GM23338 (cell line): ENCODE measurements at regions not wholly inside any gene's neighbourhood (a gene's known extent, or its start where the extent isn't known, plus 50 kb on each side); places are given as distances from the start of the nearest gene placed in this dataset.
A peak's percentile ranks its signal among the peaks of the same experiment; 100 is the strongest.

Source experiments
- ATAC-seq: fragments of 200-7000 bp; cut with Tn5 transposase; 3 replicates; pipeline ENCODE4 v1.9.1; 2020
- DNase-seq: peaks from one replicate; pipeline ENCODE4 v3.0.0-alpha.2; 2015; ENCODE audit warnings: low spot score
- H2AFZ ChIP-seq: fragments of 200-600 bp; sonication (generic); 2 replicates; pipeline ENCODE4 v1.8.0; 2016; ENCODE audit warnings: antibody characterized with exemption, mild to moderate bottlenecking, moderate library complexity
- H3F3A ChIP-seq: fragments of 200-600 bp; sonication (generic); replicated peaks from 2 replicates; pipeline ENCODE4 v1.8.0; 2017; ENCODE audit warnings: antibody characterized with exemption, mixed run types, low read depth
- H3K27ac ChIP-seq: fragments of 200-600 bp; sonication (generic); 2 replicates; pipeline ENCODE4 v1.6.1; 2016; ENCODE audit warnings: low read depth
- H3K27me3 ChIP-seq: fragments of 200-600 bp; sonication (generic); 2 replicates; pipeline ENCODE4 v1.8.0; 2016; ENCODE audit warnings: mild to moderate bottlenecking, mixed run types, moderate library complexity; ENCODE audit not compliant: insufficient read depth
- H3K36me3 ChIP-seq: fragments of 200-600 bp; sonication (generic); 2 replicates; pipeline ENCODE4 v1.8.0; 2016; ENCODE audit warnings: mild to moderate bottlenecking; ENCODE audit not compliant: insufficient read depth
- H3K4me1 ChIP-seq: fragments of 200-600 bp; sonication (generic); 2 replicates; pipeline ENCODE4 v1.8.0; 2016; ENCODE audit warnings: mild to moderate bottlenecking, moderate library complexity; ENCODE audit not compliant: insufficient read depth
- H3K4me2 ChIP-seq: fragments of 200-600 bp; sonication (generic); 2 replicates; pipeline ENCODE4 v1.7.1; 2017; ENCODE audit warnings: mixed run types
- H3K4me3 ChIP-seq: fragments of 200-600 bp; sonication (generic); 2 replicates; pipeline ENCODE4 v1.6.1; 2016; ENCODE audit warnings: mixed run types
- H3K79me2 ChIP-seq: fragments of 200-600 bp; sonication (generic); replicated peaks from 2 replicates; pipeline ENCODE4 v1.8.0; 2017; ENCODE audit warnings: mild to moderate bottlenecking; ENCODE audit not compliant: insufficient read depth
- H3K9me2 ChIP-seq: fragments of 200-600 bp; sonication (generic); 2 replicates; pipeline ENCODE4 v1.8.0; 2017; ENCODE audit not compliant: insufficient read depth
- H4K20me1 ChIP-seq: fragments of 200-600 bp; sonication (generic); replicated peaks from 2 replicates; pipeline ENCODE4 v1.8.0; 2017; ENCODE audit warnings: mild to moderate bottlenecking; ENCODE audit not compliant: insufficient read depth
- H3K27ac Mint-ChIP-seq: 2 replicates; pipeline ENCODE4 v1.8.0; 2020; ENCODE audit warnings: inconsistent platforms, mild to moderate bottlenecking, moderate library complexity, mixed read lengths
- H3K27me3 Mint-ChIP-seq: 3 replicates; pipeline ENCODE4 v1.8.0; 2022; ENCODE audit warnings: low read depth, mild to moderate bottlenecking, moderate library complexity, mixed read lengths, inconsistent platforms; ENCODE audit not compliant: insufficient read depth, poor library complexity
- H3K36me3 Mint-ChIP-seq: 3 replicates; pipeline ENCODE4 v1.8.0; 2021; ENCODE audit warnings: low read depth, mild to moderate bottlenecking, inconsistent platforms, moderate library complexity, mixed read lengths
- H3K4me1 Mint-ChIP-seq: 3 replicates; pipeline ENCODE4 v1.8.0; 2020; ENCODE audit warnings: mild to moderate bottlenecking, inconsistent platforms, mixed read lengths
- H3K4me3 Mint-ChIP-seq: 3 replicates; pipeline ENCODE4 v1.8.0; 2021; ENCODE audit warnings: moderate library complexity, mild to moderate bottlenecking, inconsistent platforms, mixed read lengths
- H3K9me3 Mint-ChIP-seq: 3 replicates; pipeline ENCODE4 v1.8.0; 2020; ENCODE audit warnings: moderate library complexity, mild to moderate bottlenecking, inconsistent platforms, mixed read lengths
- CREB1 ChIP-seq: fragments of 250-450 bp; sonication (Bioruptor Pico); IDR thresholded peaks from 2 replicates; pipeline ENCODE4 v1.5.0; 2020; ENCODE audit warnings: low read depth, mild to moderate bottlenecking, moderate library complexity
- ETS1 ChIP-seq: IDR thresholded peaks from 2 replicates; pipeline ENCODE4 v1.6.1; 2016; ENCODE audit warnings: antibody characterized with exemption
- EZH2phosphoT487 ChIP-seq: fragments of 200-600 bp; sonication (generic); IDR thresholded peaks from one replicate; pipeline ENCODE4 v1.8.1; 2018; ENCODE audit warnings: antibody characterized with exemption; ENCODE audit not compliant: unreplicated experiment
- JUNB ChIP-seq: IDR thresholded peaks from one replicate; pipeline ENCODE4 v1.6.1; 2016; ENCODE audit warnings: antibody characterized with exemption; ENCODE audit not compliant: unreplicated experiment
- NANOG ChIP-seq: IDR thresholded peaks from 2 replicates; pipeline ENCODE4 v1.6.1; 2016; ENCODE audit warnings: antibody characterized with exemption, borderline replicate concordance
- POLR2AphosphoS5 ChIP-seq: IDR thresholded peaks from 2 replicates; pipeline ENCODE4 v1.6.1; 2016; ENCODE audit warnings: antibody characterized with exemption, low read depth
- STAT1 ChIP-seq: IDR thresholded peaks from one replicate; pipeline ENCODE4 v1.6.1; 2016; ENCODE audit warnings: antibody characterized with exemption; ENCODE audit not compliant: unreplicated experiment
- ZNF331 ChIP-seq: fragments of 250-450 bp; sonication (Bioruptor Pico); IDR thresholded peaks from 2 replicates; pipeline ENCODE4 v1.5.0; 2020; ENCODE audit warnings: low read depth, mild to moderate bottlenecking, moderate library complexity
- TF ChIP-seq, protein P1 (sequence below), 2 experiments: fragments of 200-600 bp in 1 of 2; sonication (generic) in 1 of 2; conservative IDR thresholded peaks; 2 replicates each; pipeline versions ENCODE4 v1.5.1 to v1.6.1; 2016 to 2017; ENCODE audit warnings: antibody characterized with exemption in 2 of 2, low read depth in 2 of 2, mild to moderate bottlenecking in 2 of 2, moderate library complexity in 1 of 2
- TF ChIP-seq, protein P2 (sequence below): fragments of 250-450 bp; sonication (Bioruptor Pico); IDR thresholded peaks from 2 replicates; pipeline ENCODE4 v1.5.0; 2020; ENCODE audit warnings: mild to moderate bottlenecking, moderate library complexity

- no peaks in the 10 kb centered on the region for H3K79me2 ChIP-seq
- Mint-ChIP-seq H3K4me3 (no peak overlapping the region), H3K9me3 (no peaks in the 10 kb centered on the region), H3K4me1 (no peaks in the 10 kb centered on the region), H3K36me3 (no peaks in the 10 kb centered on the region), H3K27me3 (no peaks in the 10 kb centered on the region), H3K27ac (no peak overlapping the region)
- no peaks in the 10 kb centered on the region for H3K4me1 ChIP-seq
- DNase-seq (no peak), ATAC-seq (no peak)
- H3K9me2 ChIP-seq: no peaks in the 10 kb centered on the region
- H4K20me1 ChIP-seq: no peaks in the 10 kb centered on the region
- no peak overlapping the region for H3K27ac ChIP-seq
- no peak overlapping the region for H3K4me2 ChIP-seq
- no peaks in the 10 kb centered on the region for H3K36me3 ChIP-seq
- no peaks in the 10 kb centered on the region for H3F3A ChIP-seq
- no peaks in the 10 kb centered on the region for H3K27me3 ChIP-seq
- H3K4me3 ChIP-seq: no peak overlapping the region
- H2AFZ ChIP-seq: no peak overlapping the region
- TF ChIP-seq ETS1 (no peak), CREB1 (CRISPR knock-in tag) (no peak), STAT1 (no peak), JUNB (no peak)
- TF ChIP-seq, protein P1, sequence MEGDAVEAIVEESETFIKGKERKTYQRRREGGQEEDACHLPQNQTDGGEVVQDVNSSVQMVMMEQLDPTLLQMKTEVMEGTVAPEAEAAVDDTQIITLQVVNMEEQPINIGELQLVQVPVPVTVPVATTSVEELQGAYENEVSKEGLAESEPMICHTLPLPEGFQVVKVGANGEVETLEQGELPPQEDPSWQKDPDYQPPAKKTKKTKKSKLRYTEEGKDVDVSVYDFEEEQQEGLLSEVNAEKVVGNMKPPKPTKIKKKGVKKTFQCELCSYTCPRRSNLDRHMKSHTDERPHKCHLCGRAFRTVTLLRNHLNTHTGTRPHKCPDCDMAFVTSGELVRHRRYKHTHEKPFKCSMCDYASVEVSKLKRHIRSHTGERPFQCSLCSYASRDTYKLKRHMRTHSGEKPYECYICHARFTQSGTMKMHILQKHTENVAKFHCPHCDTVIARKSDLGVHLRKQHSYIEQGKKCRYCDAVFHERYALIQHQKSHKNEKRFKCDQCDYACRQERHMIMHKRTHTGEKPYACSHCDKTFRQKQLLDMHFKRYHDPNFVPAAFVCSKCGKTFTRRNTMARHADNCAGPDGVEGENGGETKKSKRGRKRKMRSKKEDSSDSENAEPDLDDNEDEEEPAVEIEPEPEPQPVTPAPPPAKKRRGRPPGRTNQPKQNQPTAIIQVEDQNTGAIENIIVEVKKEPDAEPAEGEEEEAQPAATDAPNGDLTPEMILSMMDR (conservative IDR thresholded peaks at IDR 0.05; ENCODE audit: low read depth in 2 of 2): peak; percentile 14 to 36; a peak in 2 of 4 replicates
Observed at GRCh38 chrX:7706032-7706431, 136.9 kb upstream of the VCX start.

DNA sequence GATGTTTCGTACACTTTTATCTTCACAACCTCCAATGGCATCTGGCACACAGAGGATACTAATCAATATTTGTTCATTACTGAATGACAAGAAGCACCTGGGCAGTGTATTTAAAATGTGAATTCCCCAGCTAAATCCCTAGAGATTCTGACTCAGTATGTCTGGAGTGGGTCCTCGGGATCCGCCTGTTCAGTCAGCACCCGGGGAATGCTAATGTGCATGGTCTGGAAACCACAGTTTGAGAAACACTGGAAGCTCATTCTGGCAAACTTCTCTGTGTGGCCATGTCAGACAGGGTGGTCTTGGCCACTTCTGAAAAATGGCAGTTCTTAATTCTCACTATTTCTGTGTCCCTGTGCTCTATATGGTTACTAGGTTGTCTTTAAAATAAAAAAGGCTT lies 138.8 kb upstream of the VCX start:
- no peaks in the 10 kb centered on the region for H3K4me1 ChIP-seq
- H3K36me3 Mint-ChIP-seq: no peaks in the 10 kb centered on the region
- no peaks in the 10 kb centered on the region for H3K9me3 Mint-ChIP-seq
- no peaks in the 10 kb centered on the region for H3K27me3 Mint-ChIP-seq
- H3K27ac Mint-ChIP-seq: no peak overlapping the region
- H4K20me1 ChIP-seq: no peaks in the 10 kb centered on the region
- no peak overlapping the region for H3K4me2 ChIP-seq
- no peaks in the 10 kb centered on the region for H3K27me3 ChIP-seq
- H3K4me3 ChIP-seq: no peak overlapping the region
- no peak for DNase-seq
- H3K4me3 Mint-ChIP-seq: no peak overlapping the region
- peaks cover under 1% of the 10 kb centered on the region; the same call in 1 of the 3 replicates for H3K4me1 Mint-ChIP-seq
- H3K27ac ChIP-seq: no peak overlapping the region
- no peaks in the 10 kb centered on the region for H3F3A ChIP-seq
- ATAC-seq: no peak
- H3K79me2 ChIP-seq: no peaks in the 10 kb centered on the region
- no peaks in the 10 kb centered on the region for H3K9me2 ChIP-seq
- no peak overlapping the region for H2AFZ ChIP-seq
- no peaks in the 10 kb centered on the region for H3K36me3 ChIP-seq
- no peak for TF ChIP-seq ZNF331 (CRISPR knock-in tag)
- TF ChIP-seq, protein P2, sequence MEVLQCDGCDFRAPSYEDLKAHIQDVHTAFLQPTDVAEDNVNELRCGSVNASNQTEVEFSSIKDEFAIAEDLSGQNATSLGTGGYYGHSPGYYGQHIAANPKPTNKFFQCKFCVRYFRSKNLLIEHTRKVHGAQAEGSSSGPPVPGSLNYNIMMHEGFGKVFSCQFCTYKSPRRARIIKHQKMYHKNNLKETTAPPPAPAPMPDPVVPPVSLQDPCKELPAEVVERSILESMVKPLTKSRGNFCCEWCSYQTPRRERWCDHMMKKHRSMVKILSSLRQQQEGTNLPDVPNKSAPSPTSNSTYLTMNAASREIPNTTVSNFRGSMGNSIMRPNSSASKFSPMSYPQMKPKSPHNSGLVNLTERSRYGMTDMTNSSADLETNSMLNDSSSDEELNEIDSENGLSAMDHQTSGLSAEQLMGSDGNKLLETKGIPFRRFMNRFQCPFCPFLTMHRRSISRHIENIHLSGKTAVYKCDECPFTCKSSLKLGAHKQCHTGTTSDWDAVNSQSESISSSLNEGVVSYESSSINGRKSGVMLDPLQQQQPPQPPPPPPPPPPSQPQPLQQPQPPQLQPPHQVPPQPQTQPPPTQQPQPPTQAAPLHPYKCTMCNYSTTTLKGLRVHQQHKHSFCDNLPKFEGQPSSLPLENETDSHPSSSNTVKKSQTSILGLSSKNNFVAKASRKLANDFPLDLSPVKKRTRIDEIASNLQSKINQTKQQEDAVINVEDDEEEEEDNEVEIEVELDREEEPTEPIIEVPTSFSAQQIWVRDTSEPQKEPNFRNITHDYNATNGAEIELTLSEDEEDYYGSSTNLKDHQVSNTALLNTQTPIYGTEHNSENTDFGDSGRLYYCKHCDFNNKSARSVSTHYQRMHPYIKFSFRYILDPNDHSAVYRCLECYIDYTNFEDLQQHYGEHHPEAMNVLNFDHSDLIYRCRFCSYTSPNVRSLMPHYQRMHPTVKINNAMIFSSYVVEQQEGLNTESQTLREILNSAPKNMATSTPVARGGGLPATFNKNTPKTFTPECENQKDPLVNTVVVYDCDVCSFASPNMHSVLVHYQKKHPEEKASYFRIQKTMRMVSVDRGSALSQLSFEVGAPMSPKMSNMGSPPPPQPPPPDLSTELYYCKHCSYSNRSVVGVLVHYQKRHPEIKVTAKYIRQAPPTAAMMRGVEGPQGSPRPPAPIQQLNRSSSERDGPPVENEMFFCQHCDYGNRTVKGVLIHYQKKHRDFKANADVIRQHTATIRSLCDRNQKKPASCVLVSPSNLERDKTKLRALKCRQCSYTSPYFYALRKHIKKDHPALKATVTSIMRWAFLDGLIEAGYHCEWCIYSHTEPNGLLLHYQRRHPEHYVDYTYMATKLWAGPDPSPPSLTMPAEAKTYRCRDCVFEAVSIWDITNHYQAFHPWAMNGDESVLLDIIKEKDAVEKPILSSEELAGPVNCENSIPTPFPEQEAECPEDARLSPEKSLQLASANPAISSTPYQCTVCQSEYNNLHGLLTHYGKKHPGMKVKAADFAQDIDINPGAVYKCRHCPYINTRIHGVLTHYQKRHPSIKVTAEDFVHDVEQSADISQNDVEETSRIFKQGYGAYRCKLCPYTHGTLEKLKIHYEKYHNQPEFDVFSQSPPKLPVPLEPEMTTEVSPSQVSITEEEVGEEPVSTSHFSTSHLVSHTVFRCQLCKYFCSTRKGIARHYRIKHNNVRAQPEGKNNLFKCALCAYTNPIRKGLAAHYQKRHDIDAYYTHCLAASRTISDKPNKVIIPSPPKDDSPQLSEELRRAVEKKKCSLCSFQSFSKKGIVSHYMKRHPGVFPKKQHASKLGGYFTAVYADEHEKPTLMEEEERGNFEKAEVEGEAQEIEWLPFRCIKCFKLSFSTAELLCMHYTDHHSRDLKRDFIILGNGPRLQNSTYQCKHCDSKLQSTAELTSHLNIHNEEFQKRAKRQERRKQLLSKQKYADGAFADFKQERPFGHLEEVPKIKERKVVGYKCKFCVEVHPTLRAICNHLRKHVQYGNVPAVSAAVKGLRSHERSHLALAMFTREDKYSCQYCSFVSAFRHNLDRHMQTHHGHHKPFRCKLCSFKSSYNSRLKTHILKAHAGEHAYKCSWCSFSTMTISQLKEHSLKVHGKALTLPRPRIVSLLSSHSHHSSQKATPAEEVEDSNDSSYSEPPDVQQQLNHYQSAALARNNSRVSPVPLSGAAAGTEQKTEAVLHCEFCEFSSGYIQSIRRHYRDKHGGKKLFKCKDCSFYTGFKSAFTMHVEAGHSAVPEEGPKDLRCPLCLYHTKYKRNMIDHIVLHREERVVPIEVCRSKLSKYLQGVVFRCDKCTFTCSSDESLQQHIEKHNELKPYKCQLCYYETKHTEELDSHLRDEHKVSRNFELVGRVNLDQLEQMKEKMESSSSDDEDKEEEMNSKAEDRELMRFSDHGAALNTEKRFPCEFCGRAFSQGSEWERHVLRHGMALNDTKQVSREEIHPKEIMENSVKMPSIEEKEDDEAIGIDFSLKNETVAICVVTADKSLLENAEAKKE (CRISPR knock-in tag): no peak
- no peak for TF ChIP-seq EZH2phosphoT487
- TF ChIP-seq, protein P1 (conservative IDR thresholded peaks at IDR 0.05; ENCODE audit: low read depth in 2 of 2): no peak
- no peak for TF ChIP-seq POLR2AphosphoS5
- no peak for TF ChIP-seq NANOG
- no peak for TF ChIP-seq STAT1
- TF ChIP-seq CREB1 (CRISPR knock-in tag): no peak
